SH-SY5Y (cell line): ENCODE measurements at regions not wholly inside any gene's neighbourhood (a gene's known extent, or its start where the extent isn't known, plus 50 kb on each side); places are given as distances from the start of the nearest gene placed in this dataset.

Experiments used
- GATA2 ChIP-seq: IDR thresholded peaks from 2 replicates; pipeline ENCODE4 v1.6.1; 2011; ENCODE audit warnings: mild to moderate bottlenecking, low read depth, low read length
- GATA3 ChIP-seq: IDR thresholded peaks from 2 replicates; pipeline ENCODE4 v1.6.1; 2011; ENCODE audit warnings: low read depth, mild to moderate bottlenecking, low read length, moderate library complexity

DNA sequence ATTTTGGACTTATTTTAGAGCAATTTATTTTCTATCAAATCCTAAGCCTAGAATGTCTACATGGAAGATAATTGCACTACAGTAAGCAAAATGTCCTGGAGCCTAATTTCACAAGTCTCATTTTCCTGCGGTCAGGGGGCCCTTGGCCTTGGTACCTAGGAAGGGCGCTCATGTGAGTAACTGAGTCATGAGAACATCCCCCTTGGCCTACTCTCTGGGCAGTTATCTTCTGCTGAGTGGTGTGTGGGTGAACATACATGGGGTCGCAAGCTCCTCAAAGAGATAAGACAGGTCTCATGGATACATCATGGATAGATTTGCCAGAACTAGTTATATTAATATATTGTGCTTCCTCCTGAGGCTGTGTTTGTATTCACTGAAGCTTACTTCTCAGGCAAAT lies 211.2 kb upstream of the MARCKS start:
- TF ChIP-seq GATA2 = no peak
- TF ChIP-seq GATA3 = no peak
